GM12878 (cell line): ENCODE measurements at regions not wholly inside any gene's neighbourhood (a gene's known extent, or its start where the extent isn't known, plus 50 kb on each side); places are given as distances from the start of the nearest gene placed in this dataset.
A peak's percentile ranks its signal among the peaks of the same experiment; 100 is the strongest.

Experiments
- ATAC-seq: fragments of 200-7000 bp; cut with Tn5 transposase; 3 replicates; pipeline ENCODE4 v1.9.1; 2020; ENCODE audit warnings: mild to moderate bottlenecking, moderate library complexity
- BruUV-seq: library from RNA; stranded (reverse); fragments of 400-500 nt; replicated peaks from 2 replicates; lab custom pipeline; 2021; lab: Mats Ljungman, UMichigan
- CTCF ChIA-PET: fragments of 300-600 bp; sonication (Branson Sonifier 250); formaldehyde crosslinking; extraction: SDS; loops from one replicate; lab custom pipeline; 2021; ENCODE audit warnings: inconsistent platforms; lab: Yijun Ruan, JAX
- POLR2A ChIA-PET: fragments of 350-600 bp; formaldehyde crosslinking; extraction: SDS; loops from one replicate; lab custom pipeline; 2021; ENCODE audit warnings: inconsistent platforms; lab: Charles Lee
- RAD21 ChIA-PET: fragments of 300-600 bp; sonication (Branson Sonifier 250); formaldehyde crosslinking; loops from one replicate; lab custom pipeline; 2023; ENCODE audit warnings: antibody characterized with exemption; ENCODE audit not compliant: unreplicated experiment; lab: Charles Lee
- SMC1A ChIA-PET: fragments of 300-600 bp; sonication (Branson Sonifier 250); formaldehyde crosslinking; loops from one replicate; lab custom pipeline; 2023; ENCODE audit not compliant: unreplicated experiment, uncharacterized antibody; lab: Charles Lee
- DNase-seq: peaks from one replicate; pipeline ENCODE4 v3.0.0-alpha.2; 2011; ENCODE audit warnings: low read depth, low spot score
- FAIRE-seq: peaks from 3 replicates; lab custom pipeline; 2011; peaks lifted over from hg19 to GRCh38; lab: Jason Lieb, UNC
- H2AFZ ChIP-seq: 2 replicates; pipeline ENCODE4 v1.6.0; 2011; ENCODE audit warnings: low read depth, low read length, control low read depth; ENCODE audit not compliant: control insufficient read depth
- H3K27ac ChIP-seq: 2 replicates; pipeline ENCODE4 v1.5.1; 2011; ENCODE audit warnings: control low read depth; ENCODE audit not compliant: control insufficient read depth, insufficient read depth
- H3K27me3 ChIP-seq, 2 experiments: replicated peaks in 1 of 2; 2 replicates each; pipeline versions ENCODE4 v1.6.0 to v1.6.1; 2011; ENCODE audit warnings: low read length in 1 of 2; ENCODE audit not compliant: control insufficient read depth in 2 of 2, insufficient read depth in 2 of 2
- H3K36me3 ChIP-seq, 2 experiments: 2 replicates each; pipeline ENCODE4 v1.5.1; 2011; ENCODE audit warnings: low read length in 1 of 2; ENCODE audit not compliant: control insufficient read depth in 2 of 2, insufficient read depth in 2 of 2
- H3K4me1 ChIP-seq: 2 replicates; pipeline ENCODE4 v1.6.1; 2011; ENCODE audit warnings: mild to moderate bottlenecking, low read length, moderate library complexity, mixed read lengths; ENCODE audit not compliant: control insufficient read depth, insufficient read depth
- H3K4me2 ChIP-seq: 2 replicates; pipeline ENCODE4 v1.6.0; 2011; ENCODE audit warnings: control low read depth; ENCODE audit not compliant: control insufficient read depth, insufficient read depth
- H3K4me3 ChIP-seq: fragments of 200-600 bp; sonication (generic); 2 replicates; pipeline ENCODE4 v1.5.1; 2016
- H3K79me2 ChIP-seq: 2 replicates; pipeline ENCODE4 v1.6.0; 2011; ENCODE audit warnings: low read length; ENCODE audit not compliant: control insufficient read depth, insufficient read depth
- H3K9ac ChIP-seq: 2 replicates; pipeline ENCODE4 v1.8.0; 2011; ENCODE audit warnings: low read length, control low read depth, mixed read lengths; ENCODE audit not compliant: control insufficient read depth, insufficient read depth
- H3K9me3 ChIP-seq: replicated peaks from 3 replicates; pipeline ENCODE4 v1.5.1; 2011; ENCODE audit warnings: mild to moderate bottlenecking, low read length; ENCODE audit not compliant: control insufficient read depth, insufficient read depth
- H4K20me1 ChIP-seq: 2 replicates; pipeline ENCODE4 v1.6.0; 2011; ENCODE audit not compliant: control insufficient read depth, insufficient read depth
- CBFB ChIP-seq: IDR thresholded peaks from 2 replicates; pipeline ENCODE4 v1.6.1; 2016; ENCODE audit warnings: antibody characterized with exemption, low read depth
- EED ChIP-seq: sonication (generic); IDR thresholded peaks from 2 replicates; pipeline ENCODE4 v1.6.1; 2016; ENCODE audit warnings: antibody characterized with exemption, low read depth
- WGBS: methylation state at CpG from one replicate; pipeline ENCODE4 v1.1.6; 2016; ENCODE audit warnings: low lambda C conversion rate; ENCODE audit not compliant: insufficient replicate concordance, insufficient coverage; ENCODE audit errors: missing lambda C conversion rate; 5-methylcytosine and 5-hydroxymethylcytosine counted together
- in situ Hi-C: fragments of 300-500 bp; cut with MboI; formaldehyde crosslinking; loops from 9 replicates; pipeline ENCODE4 v1.14.3; 2018; ENCODE audit warnings: mixed read lengths
- intact Hi-C: fragments of 100-400 bp; cut with micrococcal nuclease; formaldehyde crosslinking; loops from one replicate; pipeline ENCODE4 v1.14.2; 2022; ENCODE audit not compliant: unreplicated experiment
- TF ChIP-seq, protein P1 (sequence below): IDR thresholded peaks from 2 replicates; pipeline ENCODE4 v1.6.1; 2012; ENCODE audit warnings: improper control_type of control experiment, low read depth, low read length; ENCODE audit not compliant: insufficient replicate concordance
- TF ChIP-seq, protein P2 (sequence below), 3 experiments: IDR thresholded peaks in 2 of 3; conservative IDR thresholded peaks in 1 of 3; 2 replicates each; pipeline ENCODE4 v1.5.1; 2011; ENCODE audit warnings: low read depth in 3 of 3, low read length in 3 of 3, mild to moderate bottlenecking in 3 of 3, control low read depth in 2 of 3, moderate library complexity in 2 of 3, inconsistent platforms in 1 of 3, mixed read lengths in 1 of 3; ENCODE audit not compliant: control insufficient read depth in 2 of 3, insufficient read depth in 1 of 3; ENCODE audit errors: extremely low read depth in 1 of 3

DNA sequence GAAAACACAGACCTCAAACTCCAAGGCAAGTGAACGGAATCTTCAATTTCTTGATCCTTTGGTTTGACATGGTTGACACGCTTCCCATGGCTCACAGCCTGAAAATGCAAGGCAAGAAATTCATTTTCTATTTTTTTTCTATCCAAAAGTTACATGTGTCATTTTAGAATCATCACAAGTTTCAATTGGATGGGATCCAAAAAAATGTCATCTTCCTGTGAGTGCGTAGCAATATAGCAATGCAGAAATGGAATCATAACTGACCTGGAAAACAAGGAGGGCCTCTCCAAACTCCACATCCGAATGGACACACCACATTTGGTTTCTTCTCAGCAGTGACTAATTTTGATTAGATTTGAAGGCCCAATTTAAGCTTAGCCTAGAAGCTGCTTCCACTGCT is 175.8 kb upstream of the ATP11B start:
- TF ChIP-seq CBFB, result no peak
- TF ChIP-seq EED, result no peak
- TF ChIP-seq, all 136 proteins: peak for 0
- POLR2A ChIA-PET, result no interaction called here
- no peak overlapping the region for H2AFZ ChIP-seq
- no peak for ATAC-seq
- no peaks in the 10 kb centered on the region for H3K36me3 ChIP-seq
- H3K79me2 ChIP-seq, result no peaks in the 10 kb centered on the region
- H4K20me1 ChIP-seq, result no peaks in the 10 kb centered on the region
- no peak overlapping the region for H3K4me3 ChIP-seq
- no peak overlapping the region for H3K9ac ChIP-seq
- no peak for DNase-seq
- H3K27ac ChIP-seq, result no peak overlapping the region
- in situ Hi-C loops, result loop anchor here (5.0 kb wide), 1 partner anchor 910 kb away; no protein-coding TSS in a partner anchor
- no peaks in the 10 kb centered on the region for H3K4me1 ChIP-seq
- RAD21 ChIA-PET, result interaction anchor here (1.1 to 1.5 kb wide), 2 partner anchors 225 to 1290 kb away, joined by 3 to 4 read pairs; no protein-coding TSS in a partner anchor
- intact Hi-C loops, result loop anchor here (10.0 kb wide), 1 partner anchor 373 kb away; no protein-coding TSS in a partner anchor
- BruUV-seq, result no TSS peak
- no peak for FAIRE-seq
- H3K27me3 ChIP-seq, result no peaks in the 10 kb centered on the region; a peak in 1 of 4 replicates
- SMC1A ChIA-PET, result no interaction called here
- H3K4me2 ChIP-seq, result no peak overlapping the region
- no peaks in the 10 kb centered on the region for H3K9me3 ChIP-seq
- CTCF ChIA-PET, result interaction anchor here (0.7 to 1.8 kb wide), 5 partner anchors 9 to 1293 kb away, joined by 3 to 4 read pairs (median 3); no protein-coding TSS in a partner anchor
- WGBS, result 13% methylated on average over 4 of the region's 4 CpGs

DNA sequence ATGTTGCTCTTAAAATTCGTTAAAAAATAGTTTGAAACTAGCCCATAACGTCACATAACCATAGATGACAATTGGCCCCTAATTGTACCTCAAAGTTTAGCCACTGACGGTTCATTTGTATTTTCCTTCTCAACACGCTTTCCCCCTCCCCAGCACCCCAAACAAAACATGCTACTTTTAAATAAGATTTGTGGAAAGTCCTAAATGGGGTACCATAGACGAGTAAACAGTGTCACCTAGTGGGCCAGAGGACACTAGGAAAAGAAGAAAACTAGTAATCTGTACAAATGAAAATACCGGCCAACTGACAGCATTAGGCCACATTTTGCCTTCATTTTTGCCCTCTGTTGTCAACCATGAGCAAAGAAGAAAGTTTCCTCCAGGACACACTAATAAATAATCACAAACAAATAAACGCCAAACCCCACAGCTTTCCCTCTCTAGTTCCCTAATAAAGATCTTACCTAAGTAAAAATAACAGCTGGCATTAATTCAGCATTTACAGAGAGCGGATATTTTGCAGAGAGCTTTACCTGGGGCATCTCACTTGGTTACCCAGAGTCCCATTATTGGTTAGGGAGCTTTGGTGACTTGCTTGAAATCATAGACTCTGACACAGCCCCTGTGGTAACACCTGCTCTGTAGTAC is 175.1 kb upstream of the ATP11B start:
- no peak overlapping the region for H2AFZ ChIP-seq
- TF ChIP-seq, protein P1, sequence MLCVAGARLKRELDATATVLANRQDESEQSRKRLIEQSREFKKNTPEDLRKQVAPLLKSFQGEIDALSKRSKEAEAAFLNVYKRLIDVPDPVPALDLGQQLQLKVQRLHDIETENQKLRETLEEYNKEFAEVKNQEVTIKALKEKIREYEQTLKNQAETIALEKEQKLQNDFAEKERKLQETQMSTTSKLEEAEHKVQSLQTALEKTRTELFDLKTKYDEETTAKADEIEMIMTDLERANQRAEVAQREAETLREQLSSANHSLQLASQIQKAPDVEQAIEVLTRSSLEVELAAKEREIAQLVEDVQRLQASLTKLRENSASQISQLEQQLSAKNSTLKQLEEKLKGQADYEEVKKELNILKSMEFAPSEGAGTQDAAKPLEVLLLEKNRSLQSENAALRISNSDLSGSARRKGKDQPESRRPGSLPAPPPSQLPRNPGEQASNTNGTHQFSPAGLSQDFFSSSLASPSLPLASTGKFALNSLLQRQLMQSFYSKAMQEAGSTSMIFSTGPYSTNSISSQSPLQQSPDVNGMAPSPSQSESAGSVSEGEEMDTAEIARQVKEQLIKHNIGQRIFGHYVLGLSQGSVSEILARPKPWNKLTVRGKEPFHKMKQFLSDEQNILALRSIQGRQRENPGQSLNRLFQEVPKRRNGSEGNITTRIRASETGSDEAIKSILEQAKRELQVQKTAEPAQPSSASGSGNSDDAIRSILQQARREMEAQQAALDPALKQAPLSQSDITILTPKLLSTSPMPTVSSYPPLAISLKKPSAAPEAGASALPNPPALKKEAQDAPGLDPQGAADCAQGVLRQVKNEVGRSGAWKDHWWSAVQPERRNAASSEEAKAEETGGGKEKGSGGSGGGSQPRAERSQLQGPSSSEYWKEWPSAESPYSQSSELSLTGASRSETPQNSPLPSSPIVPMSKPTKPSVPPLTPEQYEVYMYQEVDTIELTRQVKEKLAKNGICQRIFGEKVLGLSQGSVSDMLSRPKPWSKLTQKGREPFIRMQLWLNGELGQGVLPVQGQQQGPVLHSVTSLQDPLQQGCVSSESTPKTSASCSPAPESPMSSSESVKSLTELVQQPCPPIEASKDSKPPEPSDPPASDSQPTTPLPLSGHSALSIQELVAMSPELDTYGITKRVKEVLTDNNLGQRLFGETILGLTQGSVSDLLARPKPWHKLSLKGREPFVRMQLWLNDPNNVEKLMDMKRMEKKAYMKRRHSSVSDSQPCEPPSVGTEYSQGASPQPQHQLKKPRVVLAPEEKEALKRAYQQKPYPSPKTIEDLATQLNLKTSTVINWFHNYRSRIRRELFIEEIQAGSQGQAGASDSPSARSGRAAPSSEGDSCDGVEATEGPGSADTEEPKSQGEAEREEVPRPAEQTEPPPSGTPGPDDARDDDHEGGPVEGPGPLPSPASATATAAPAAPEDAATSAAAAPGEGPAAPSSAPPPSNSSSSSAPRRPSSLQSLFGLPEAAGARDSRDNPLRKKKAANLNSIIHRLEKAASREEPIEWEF, result no peak
- TF ChIP-seq, protein P2, sequence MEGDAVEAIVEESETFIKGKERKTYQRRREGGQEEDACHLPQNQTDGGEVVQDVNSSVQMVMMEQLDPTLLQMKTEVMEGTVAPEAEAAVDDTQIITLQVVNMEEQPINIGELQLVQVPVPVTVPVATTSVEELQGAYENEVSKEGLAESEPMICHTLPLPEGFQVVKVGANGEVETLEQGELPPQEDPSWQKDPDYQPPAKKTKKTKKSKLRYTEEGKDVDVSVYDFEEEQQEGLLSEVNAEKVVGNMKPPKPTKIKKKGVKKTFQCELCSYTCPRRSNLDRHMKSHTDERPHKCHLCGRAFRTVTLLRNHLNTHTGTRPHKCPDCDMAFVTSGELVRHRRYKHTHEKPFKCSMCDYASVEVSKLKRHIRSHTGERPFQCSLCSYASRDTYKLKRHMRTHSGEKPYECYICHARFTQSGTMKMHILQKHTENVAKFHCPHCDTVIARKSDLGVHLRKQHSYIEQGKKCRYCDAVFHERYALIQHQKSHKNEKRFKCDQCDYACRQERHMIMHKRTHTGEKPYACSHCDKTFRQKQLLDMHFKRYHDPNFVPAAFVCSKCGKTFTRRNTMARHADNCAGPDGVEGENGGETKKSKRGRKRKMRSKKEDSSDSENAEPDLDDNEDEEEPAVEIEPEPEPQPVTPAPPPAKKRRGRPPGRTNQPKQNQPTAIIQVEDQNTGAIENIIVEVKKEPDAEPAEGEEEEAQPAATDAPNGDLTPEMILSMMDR (IDR thresholded peaks at IDR 0.05 in 2 of 3, conservative IDR thresholded peaks at IDR 0.05 in 1 of 3; ENCODE audit: control insufficient read depth in 2 of 3, extremely low read depth in 1 of 3, insufficient read depth in 1 of 3, low read depth in 3 of 3, low read length in 3 of 3), result peak; percentile 57 to 75 (median 65)

More for the DNA sequence above, 175.1 kb upstream of the ATP11B start:
- no peak for DNase-seq
- H3K9me3 ChIP-seq, result no peaks in the 10 kb centered on the region
- ATAC-seq, result peak; percentile 76
- no TSS peak for BruUV-seq
- no peaks in the 10 kb centered on the region for H3K79me2 ChIP-seq
- RAD21 ChIA-PET, result interaction anchor here (0.9 kb wide), 1 partner anchor 916 kb away, joined by 3 read pairs; no protein-coding TSS in a partner anchor
- H3K9ac ChIP-seq, result no peak overlapping the region
- no peak for FAIRE-seq
- in situ Hi-C loops (loop anchor here (5.0 kb wide), 1 partner anchor 911 kb away; no protein-coding TSS in a partner anchor), intact Hi-C loops (loop anchor here (1.0 to 10.0 kb wide), 3 partner anchors 65 to 909 kb away; no protein-coding TSS in a partner anchor)
- POLR2A ChIA-PET, result no interaction called here
- no peaks in the 10 kb centered on the region; a peak in 1 of 4 replicates for H3K27me3 ChIP-seq
- CTCF ChIA-PET, result interaction anchor here (0.5 to 1.8 kb wide), 6 partner anchors 8 to 912 kb away, joined by 3 to 4 read pairs (median 3); no protein-coding TSS in a partner anchor
- SMC1A ChIA-PET, result no interaction called here
- no peaks in the 10 kb centered on the region for H4K20me1 ChIP-seq
- no peak overlapping the region for H3K4me3 ChIP-seq
- no peak overlapping the region for H3K27ac ChIP-seq
- no peaks in the 10 kb centered on the region for H3K4me1 ChIP-seq
- no peaks in the 10 kb centered on the region for H3K36me3 ChIP-seq
- 21% methylated on average over 8 of the region's 8 CpGs for WGBS
- H3K4me2 ChIP-seq, result no peak overlapping the region
